Hematopoietic multipotent progenitor cell treated with erythropoietin and hydrocortisone succinate and interleukin-3 and kit ligand, for 8 days (in vitro differentiated cells): ENCODE measurements at regions not wholly inside any gene's neighbourhood (a gene's known extent, or its start where the extent isn't known, plus 50 kb on each side); places are given as distances from the start of the nearest gene placed in this dataset.

Source experiments
- DNase-seq: peaks from one replicate; pipeline ENCODE4 v3.0.0-alpha.2; 2015

DNA sequence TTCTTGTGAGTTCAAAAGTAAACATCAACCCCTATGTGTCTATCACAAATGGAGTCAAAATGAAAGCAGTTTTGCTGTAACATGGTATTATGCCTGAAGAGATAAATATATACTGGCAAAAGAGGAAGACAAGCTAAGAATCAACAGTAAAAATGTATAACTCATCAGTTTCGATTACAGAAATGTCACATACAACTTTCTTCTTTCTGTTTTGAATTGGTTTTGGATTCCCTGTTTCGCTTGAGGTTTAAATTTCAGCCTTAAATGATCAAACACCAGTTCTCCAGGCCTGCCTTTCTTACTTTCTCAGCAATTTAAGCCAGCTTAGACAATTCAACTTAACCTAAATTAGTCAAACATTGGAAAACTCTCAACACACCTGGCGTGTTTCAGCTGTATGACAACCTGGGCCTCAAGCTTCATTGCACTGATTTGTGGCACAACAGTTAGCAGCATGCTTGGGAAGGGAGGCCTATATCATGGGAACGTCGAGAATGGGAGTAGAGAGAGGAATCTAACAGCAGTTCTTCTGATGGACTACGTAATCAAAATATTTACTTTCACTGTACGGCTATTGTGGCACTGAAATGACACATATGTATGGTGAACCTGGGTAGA, 51.9 kb upstream of the MARCKS start:
- no peak for DNase-seq

DNA sequence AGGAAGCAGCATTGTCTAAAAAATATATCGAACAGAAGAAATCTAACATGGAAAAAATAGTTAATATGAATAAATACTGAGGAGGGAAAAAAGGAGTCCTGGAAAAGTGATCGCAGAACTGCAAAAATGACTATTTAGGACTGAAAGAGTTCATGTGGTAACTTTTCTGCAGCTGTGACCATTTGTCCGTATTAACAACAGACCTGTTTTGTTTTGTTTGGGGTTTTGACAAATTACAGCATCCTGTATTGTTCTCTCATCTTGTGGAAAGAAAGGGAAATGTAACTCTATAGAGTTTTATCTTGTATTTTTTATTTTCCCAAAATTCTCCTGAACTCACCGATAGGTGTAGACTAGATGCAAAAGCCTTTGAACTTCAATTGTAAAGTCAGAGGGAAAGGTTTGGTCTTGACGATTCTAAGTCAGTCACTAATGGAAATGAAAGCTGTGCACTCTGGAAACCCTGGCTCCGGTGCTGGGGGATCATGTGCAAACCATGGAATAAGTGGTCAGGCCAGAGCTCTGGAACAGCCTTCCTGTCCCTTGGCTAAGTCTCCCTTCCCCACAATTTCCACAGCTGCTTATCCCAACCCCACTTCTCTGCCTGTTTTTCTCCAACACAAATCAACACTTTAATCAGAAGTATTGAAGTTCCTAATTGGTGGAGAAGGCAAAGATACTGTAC, 51.2 kb upstream of the MARCKS start:
- no peak for DNase-seq
